WTC11 (cell line): ENCODE measurements at regions not wholly inside any gene's neighbourhood (a gene's known extent, or its start where the extent isn't known, plus 50 kb on each side); places are given as distances from the start of the nearest gene placed in this dataset.

ENCODE experiments used
- ATAC-seq: fragments of 200-7000 bp; cut with Tn5 transposase; 2 replicates; pipeline ENCODE4 v1.10.0; 2021; ENCODE audit warnings: mild to moderate bottlenecking, moderate library complexity
- CTCF ChIA-PET: fragments of 300-600 bp; sonication (Branson Sonifier 250); formaldehyde crosslinking; loops from one replicate; lab custom pipeline; 2021; ENCODE audit warnings: antibody characterized with exemption; lab: Charles Lee
- POLR2A ChIA-PET: fragments of 350-600 bp; sonication (Branson Sonifier 250); formaldehyde crosslinking; loops from one replicate; lab custom pipeline; 2021; ENCODE audit warnings: antibody characterized with exemption; lab: Charles Lee
- DNase-seq: peaks from one replicate; pipeline ENCODE4 v3.0.0; 2021; ENCODE audit warnings: low spot score
- H3K27ac Mint-ChIP-seq: 2 replicates; pipeline ENCODE4 v1.8.0; 2021; ENCODE audit warnings: mixed read lengths
- H3K27me3 Mint-ChIP-seq: 2 replicates; pipeline ENCODE4 v1.8.0; 2021; ENCODE audit warnings: low read depth, mild to moderate bottlenecking, moderate library complexity, mixed read lengths
- H3K36me3 Mint-ChIP-seq: 2 replicates; pipeline ENCODE4 v1.8.0; 2021; ENCODE audit warnings: mixed read lengths
- H3K4me1 Mint-ChIP-seq: 2 replicates; pipeline ENCODE4 v1.8.0; 2022; ENCODE audit warnings: mixed read lengths
- H3K4me3 Mint-ChIP-seq: 2 replicates; pipeline ENCODE4 v1.8.0; 2021; ENCODE audit warnings: mild to moderate bottlenecking, moderate library complexity, mixed read lengths
- H3K9me3 Mint-ChIP-seq: 2 replicates; pipeline ENCODE4 v1.8.0; 2021; ENCODE audit warnings: mixed read lengths
- ARID4B ChIP-seq: sonication (generic); formaldehyde crosslinking; IDR thresholded peaks from 2 replicates; pipeline ENCODE4 v1.8.0; 2023; ENCODE audit warnings: missing genetic modification reagents, mild to moderate bottlenecking, borderline replicate concordance
- CREB1 ChIP-seq: sonication (generic); formaldehyde crosslinking; IDR thresholded peaks from 2 replicates; pipeline ENCODE4 v1.8.0; 2023; ENCODE audit warnings: mild to moderate bottlenecking, missing genetic modification reagents
- CREM ChIP-seq: sonication (generic); formaldehyde crosslinking; IDR thresholded peaks from 2 replicates; pipeline ENCODE4 v1.8.1; 2022; ENCODE audit warnings: mild to moderate bottlenecking, missing genetic modification reagents, moderate library complexity
- FOXJ3 ChIP-seq: sonication (generic); formaldehyde crosslinking; IDR thresholded peaks from 2 replicates; pipeline ENCODE4 v1.9.0; 2021; ENCODE audit warnings: missing genetic modification reagents, mild to moderate bottlenecking, borderline replicate concordance
- FOXP4 ChIP-seq: sonication (generic); formaldehyde crosslinking; IDR thresholded peaks from 2 replicates; pipeline ENCODE4 v1.8.0; 2022; ENCODE audit warnings: mild to moderate bottlenecking, missing genetic modification reagents
- JUN ChIP-seq: sonication (generic); formaldehyde crosslinking; IDR thresholded peaks from 2 replicates; pipeline ENCODE4 v1.8.0; 2023; ENCODE audit warnings: mild to moderate bottlenecking, missing genetic modification reagents
- MXD4 ChIP-seq: fragments of 250-450 bp; sonication (Bioruptor Pico); IDR thresholded peaks from 2 replicates; pipeline ENCODE4 v1.8.0; 2021; ENCODE audit warnings: mild to moderate bottlenecking, moderate library complexity, borderline replicate concordance
- NR3C1 ChIP-seq: sonication (generic); formaldehyde crosslinking; conservative IDR thresholded peaks from 2 replicates; pipeline ENCODE4 v1.8.1; 2023; ENCODE audit warnings: low read depth, mild to moderate bottlenecking, missing genetic modification reagents
- ZNF121 ChIP-seq: sonication (generic); formaldehyde crosslinking; IDR thresholded peaks from 2 replicates; pipeline ENCODE4 v1.8.0; 2023; ENCODE audit warnings: missing genetic modification reagents
- ZNF138 ChIP-seq: sonication (generic); formaldehyde crosslinking; conservative IDR thresholded peaks from 2 replicates; pipeline ENCODE4 v1.8.1; 2022; ENCODE audit warnings: mild to moderate bottlenecking, moderate library complexity, missing genetic modification reagents
- ZNF232 ChIP-seq: sonication (generic); formaldehyde crosslinking; IDR thresholded peaks from 2 replicates; pipeline ENCODE4 v1.8.0; 2022; ENCODE audit warnings: mild to moderate bottlenecking, missing genetic modification reagents
- ZNF423 ChIP-seq: fragments of 250-450 bp; sonication (Bioruptor Pico); IDR thresholded peaks from 2 replicates; pipeline ENCODE4 v2.1.2; 2022; ENCODE audit warnings: mild to moderate bottlenecking, moderate library complexity
- ZNF671 ChIP-seq: fragments of 250-450 bp; sonication (Bioruptor Pico); IDR thresholded peaks from 2 replicates; pipeline ENCODE4 v1.8.0; 2021; ENCODE audit warnings: mild to moderate bottlenecking
- TF ChIP-seq, protein P1 (sequence below): sonication (generic); formaldehyde crosslinking; conservative IDR thresholded peaks from 2 replicates; pipeline ENCODE4 v1.8.1; 2023; ENCODE audit warnings: mild to moderate bottlenecking, low read depth, missing genetic modification reagents, moderate library complexity
- TF ChIP-seq, protein P2 (sequence below): sonication (generic); formaldehyde crosslinking; IDR thresholded peaks from 2 replicates; pipeline ENCODE4 v1.8.1; 2023; ENCODE audit warnings: mild to moderate bottlenecking, missing genetic modification reagents, borderline replicate concordance
- TF ChIP-seq, protein P3 (sequence below): sonication (generic); formaldehyde crosslinking; IDR thresholded peaks from 2 replicates; pipeline ENCODE4 v1.8.0; 2023; ENCODE audit warnings: missing genetic modification reagents
- TF ChIP-seq, protein P4 (sequence below): sonication (generic); formaldehyde crosslinking; IDR thresholded peaks from 2 replicates; pipeline ENCODE4 v1.8.1; 2023; ENCODE audit warnings: mild to moderate bottlenecking, missing genetic modification reagents, moderate library complexity

- ATAC-seq (no peak), DNase-seq (no peak)
- no peak overlapping the region for H3K4me3 Mint-ChIP-seq
- ChIA-PET CTCF (no interaction called here), POLR2A (no interaction called here)
- no peaks in the 10 kb centered on the region for H3K4me1 Mint-ChIP-seq
- H3K36me3 Mint-ChIP-seq: no peaks in the 10 kb centered on the region
- no peaks in the 10 kb centered on the region for H3K9me3 Mint-ChIP-seq
- TF ChIP-seq NR3C1 (CRISPR knock-in tag) (no peak), CREB1 (CRISPR knock-in tag) (no peak), FOXJ3 (CRISPR knock-in tag) (no peak), FOXP4 (CRISPR knock-in tag) (no peak), ZNF138 (no peak), CREM (CRISPR knock-in tag) (no peak), ZNF232 (CRISPR knock-in tag) (no peak), ZNF121 (CRISPR knock-in tag) (no peak), ZNF671 (CRISPR knock-in tag) (no peak), MXD4 (no peak)
- TF ChIP-seq, protein P1, sequence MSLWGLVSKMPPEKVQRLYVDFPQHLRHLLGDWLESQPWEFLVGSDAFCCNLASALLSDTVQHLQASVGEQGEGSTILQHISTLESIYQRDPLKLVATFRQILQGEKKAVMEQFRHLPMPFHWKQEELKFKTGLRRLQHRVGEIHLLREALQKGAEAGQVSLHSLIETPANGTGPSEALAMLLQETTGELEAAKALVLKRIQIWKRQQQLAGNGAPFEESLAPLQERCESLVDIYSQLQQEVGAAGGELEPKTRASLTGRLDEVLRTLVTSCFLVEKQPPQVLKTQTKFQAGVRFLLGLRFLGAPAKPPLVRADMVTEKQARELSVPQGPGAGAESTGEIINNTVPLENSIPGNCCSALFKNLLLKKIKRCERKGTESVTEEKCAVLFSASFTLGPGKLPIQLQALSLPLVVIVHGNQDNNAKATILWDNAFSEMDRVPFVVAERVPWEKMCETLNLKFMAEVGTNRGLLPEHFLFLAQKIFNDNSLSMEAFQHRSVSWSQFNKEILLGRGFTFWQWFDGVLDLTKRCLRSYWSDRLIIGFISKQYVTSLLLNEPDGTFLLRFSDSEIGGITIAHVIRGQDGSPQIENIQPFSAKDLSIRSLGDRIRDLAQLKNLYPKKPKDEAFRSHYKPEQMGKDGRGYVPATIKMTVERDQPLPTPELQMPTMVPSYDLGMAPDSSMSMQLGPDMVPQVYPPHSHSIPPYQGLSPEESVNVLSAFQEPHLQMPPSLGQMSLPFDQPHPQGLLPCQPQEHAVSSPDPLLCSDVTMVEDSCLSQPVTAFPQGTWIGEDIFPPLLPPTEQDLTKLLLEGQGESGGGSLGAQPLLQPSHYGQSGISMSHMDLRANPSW: no peak
- TF ChIP-seq, protein P2, sequence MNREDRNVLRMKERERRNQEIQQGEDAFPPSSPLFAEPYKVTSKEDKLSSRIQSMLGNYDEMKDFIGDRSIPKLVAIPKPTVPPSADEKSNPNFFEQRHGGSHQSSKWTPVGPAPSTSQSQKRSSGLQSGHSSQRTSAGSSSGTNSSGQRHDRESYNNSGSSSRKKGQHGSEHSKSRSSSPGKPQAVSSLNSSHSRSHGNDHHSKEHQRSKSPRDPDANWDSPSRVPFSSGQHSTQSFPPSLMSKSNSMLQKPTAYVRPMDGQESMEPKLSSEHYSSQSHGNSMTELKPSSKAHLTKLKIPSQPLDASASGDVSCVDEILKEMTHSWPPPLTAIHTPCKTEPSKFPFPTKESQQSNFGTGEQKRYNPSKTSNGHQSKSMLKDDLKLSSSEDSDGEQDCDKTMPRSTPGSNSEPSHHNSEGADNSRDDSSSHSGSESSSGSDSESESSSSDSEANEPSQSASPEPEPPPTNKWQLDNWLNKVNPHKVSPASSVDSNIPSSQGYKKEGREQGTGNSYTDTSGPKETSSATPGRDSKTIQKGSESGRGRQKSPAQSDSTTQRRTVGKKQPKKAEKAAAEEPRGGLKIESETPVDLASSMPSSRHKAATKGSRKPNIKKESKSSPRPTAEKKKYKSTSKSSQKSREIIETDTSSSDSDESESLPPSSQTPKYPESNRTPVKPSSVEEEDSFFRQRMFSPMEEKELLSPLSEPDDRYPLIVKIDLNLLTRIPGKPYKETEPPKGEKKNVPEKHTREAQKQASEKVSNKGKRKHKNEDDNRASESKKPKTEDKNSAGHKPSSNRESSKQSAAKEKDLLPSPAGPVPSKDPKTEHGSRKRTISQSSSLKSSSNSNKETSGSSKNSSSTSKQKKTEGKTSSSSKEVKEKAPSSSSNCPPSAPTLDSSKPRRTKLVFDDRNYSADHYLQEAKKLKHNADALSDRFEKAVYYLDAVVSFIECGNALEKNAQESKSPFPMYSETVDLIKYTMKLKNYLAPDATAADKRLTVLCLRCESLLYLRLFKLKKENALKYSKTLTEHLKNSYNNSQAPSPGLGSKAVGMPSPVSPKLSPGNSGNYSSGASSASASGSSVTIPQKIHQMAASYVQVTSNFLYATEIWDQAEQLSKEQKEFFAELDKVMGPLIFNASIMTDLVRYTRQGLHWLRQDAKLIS: no peak
- TF ChIP-seq, protein P3, sequence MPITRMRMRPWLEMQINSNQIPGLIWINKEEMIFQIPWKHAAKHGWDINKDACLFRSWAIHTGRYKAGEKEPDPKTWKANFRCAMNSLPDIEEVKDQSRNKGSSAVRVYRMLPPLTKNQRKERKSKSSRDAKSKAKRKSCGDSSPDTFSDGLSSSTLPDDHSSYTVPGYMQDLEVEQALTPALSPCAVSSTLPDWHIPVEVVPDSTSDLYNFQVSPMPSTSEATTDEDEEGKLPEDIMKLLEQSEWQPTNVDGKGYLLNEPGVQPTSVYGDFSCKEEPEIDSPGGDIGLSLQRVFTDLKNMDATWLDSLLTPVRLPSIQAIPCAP (CRISPR knock-in tag): no peak
- H3K27ac Mint-ChIP-seq: no peak overlapping the region
- no peaks in the 10 kb centered on the region for H3K27me3 Mint-ChIP-seq
Measured at GRCh38 chr19:30144802-30145201, 202.8 kb downstream of the URI1 start.

- no peak for ATAC-seq
- ChIA-PET CTCF (no interaction called here), POLR2A (no interaction called here)
- H3K9me3 Mint-ChIP-seq: no peaks in the 10 kb centered on the region
- H3K27me3 Mint-ChIP-seq: no peaks in the 10 kb centered on the region
- no peak overlapping the region for H3K4me3 Mint-ChIP-seq
- H3K4me1 Mint-ChIP-seq: no peaks in the 10 kb centered on the region
- no peak for DNase-seq
- H3K36me3 Mint-ChIP-seq: no peaks in the 10 kb centered on the region
- H3K27ac Mint-ChIP-seq: no peak overlapping the region
- TF ChIP-seq, protein P1: no peak
- no peak for TF ChIP-seq ARID4B (CRISPR knock-in tag)
- no peak for TF ChIP-seq ZNF423 (CRISPR knock-in tag)
- no peak for TF ChIP-seq ZNF671 (CRISPR knock-in tag)
- no peak for TF ChIP-seq JUN
- TF ChIP-seq, protein P4, sequence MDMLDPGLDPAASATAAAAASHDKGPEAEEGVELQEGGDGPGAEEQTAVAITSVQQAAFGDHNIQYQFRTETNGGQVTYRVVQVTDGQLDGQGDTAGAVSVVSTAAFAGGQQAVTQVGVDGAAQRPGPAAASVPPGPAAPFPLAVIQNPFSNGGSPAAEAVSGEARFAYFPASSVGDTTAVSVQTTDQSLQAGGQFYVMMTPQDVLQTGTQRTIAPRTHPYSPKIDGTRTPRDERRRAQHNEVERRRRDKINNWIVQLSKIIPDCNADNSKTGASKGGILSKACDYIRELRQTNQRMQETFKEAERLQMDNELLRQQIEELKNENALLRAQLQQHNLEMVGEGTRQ (CRISPR knock-in tag): no peak
Measured at GRCh38 chr19:30145467-30145866, 203.4 kb downstream of the URI1 start.
